HEK293T (cell line): ENCODE measurements at regions not wholly inside any gene's neighbourhood (a gene's known extent, or its start where the extent isn't known, plus 50 kb on each side); places are given as distances from the start of the nearest gene placed in this dataset.
"Not testable (repeated sequence)": the region's sequence is repeated elsewhere in the genome, so short reads cannot be mapped to it uniquely, and the experiment has no call there.

Experiments
- CTCF ChIA-PET: fragments of 350-600 bp; formaldehyde crosslinking; extraction: SDS; loops from one replicate; lab custom pipeline; 2021; ENCODE audit warnings: antibody characterized with exemption, inconsistent platforms; lab: Yijun Ruan, JAX
- POLR2A ChIA-PET: fragments of 350-600 bp; formaldehyde crosslinking; extraction: SDS; loops from one replicate; lab custom pipeline; 2020; ENCODE audit warnings: antibody characterized with exemption, inconsistent platforms; lab: Yijun Ruan, JAX
- DNase-seq: peaks from one replicate; pipeline ENCODE4 v3.0.0; 2012; ENCODE audit warnings: mixed read lengths; ENCODE audit errors: extremely low spot score
- ARNT ChIP-seq: fragments of 450-650 bp; IDR thresholded peaks from 2 replicates; pipeline ENCODE4 v1.6.1; 2017; ENCODE audit warnings: mild to moderate bottlenecking
- BHLHE40 ChIP-seq: fragments of 450-650 bp; IDR thresholded peaks from 2 replicates; pipeline ENCODE4 v1.6.1; 2016; ENCODE audit warnings: mild to moderate bottlenecking, moderate library complexity, borderline replicate concordance
- CTBP1 ChIP-seq: fragments of 450-650 bp; IDR thresholded peaks from 2 replicates; pipeline ENCODE4 v1.6.1; 2016; ENCODE audit warnings: borderline replicate concordance
- ELF4 ChIP-seq: fragments of 450-650 bp; IDR thresholded peaks from 2 replicates; pipeline ENCODE4 v1.6.1; 2017; ENCODE audit warnings: antibody characterized with exemption
- FOXA1 ChIP-seq: fragments of 450-650 bp; IDR thresholded peaks from 2 replicates; pipeline ENCODE4 v1.6.1; 2016; ENCODE audit warnings: mild to moderate bottlenecking
- FOXK2 ChIP-seq: fragments of 450-650 bp; IDR thresholded peaks from 2 replicates; pipeline ENCODE4 v1.6.1; 2016; ENCODE audit warnings: mild to moderate bottlenecking
- FOXM1 ChIP-seq: fragments of 450-650 bp; IDR thresholded peaks from 2 replicates; pipeline ENCODE4 v1.6.1; 2017; ENCODE audit warnings: mild to moderate bottlenecking, borderline replicate concordance
- HDGF ChIP-seq: fragments of 450-650 bp; IDR thresholded peaks from 2 replicates; pipeline ENCODE4 v1.6.1; 2017; ENCODE audit warnings: antibody characterized with exemption, borderline replicate concordance
- L3MBTL2 ChIP-seq: fragments of 450-650 bp; conservative IDR thresholded peaks from 2 replicates; pipeline ENCODE4 v1.6.1; 2016; ENCODE audit warnings: mild to moderate bottlenecking
- LEF1 ChIP-seq: fragments of 450-650 bp; IDR thresholded peaks from 2 replicates; pipeline ENCODE4 v1.6.1; 2017; ENCODE audit warnings: mild to moderate bottlenecking, borderline replicate concordance
- NFRKB ChIP-seq: fragments of 450-650 bp; IDR thresholded peaks from 2 replicates; pipeline ENCODE4 v1.6.1; 2016; ENCODE audit warnings: mild to moderate bottlenecking, moderate library complexity
- PKNOX1 ChIP-seq: fragments of 450-650 bp; IDR thresholded peaks from 2 replicates; pipeline ENCODE4 v1.6.1; 2016
- SP1 ChIP-seq: fragments of 450-650 bp; IDR thresholded peaks from 2 replicates; pipeline ENCODE4 v1.6.1; 2017
- SUZ12 ChIP-seq: fragments of 450-650 bp; IDR thresholded peaks from 2 replicates; pipeline ENCODE4 v1.6.1; 2016; ENCODE audit warnings: mild to moderate bottlenecking
- TARDBP ChIP-seq: fragments of 450-650 bp; IDR thresholded peaks from 2 replicates; pipeline ENCODE4 v1.6.1; 2016
- ZNF384 ChIP-seq: fragments of 450-650 bp; IDR thresholded peaks from 2 replicates; pipeline ENCODE4 v1.6.1; 2016

GRCh38 chr3:74200952-74201351 is 413.5 kb downstream of the CNTN3 start:
- CTCF ChIA-PET = no interaction called here
- no peak for TF ChIP-seq TARDBP
- no peak for TF ChIP-seq ARNT
- TF ChIP-seq SUZ12 = no peak
- no peak for TF ChIP-seq BHLHE40
- no peak for TF ChIP-seq LEF1
- no peak for TF ChIP-seq FOXA1
- no peak for DNase-seq

GRCh38 chr3:74178664-74179063 is 435.8 kb downstream of the CNTN3 start:
- CTCF ChIA-PET, POLR2A ChIA-PET, DNase-seq: not testable (repeated sequence)

More at GRCh38 chr3:74200952-74201351, 413.5 kb downstream of the CNTN3 start:
- POLR2A ChIA-PET = no interaction called here

DNA sequence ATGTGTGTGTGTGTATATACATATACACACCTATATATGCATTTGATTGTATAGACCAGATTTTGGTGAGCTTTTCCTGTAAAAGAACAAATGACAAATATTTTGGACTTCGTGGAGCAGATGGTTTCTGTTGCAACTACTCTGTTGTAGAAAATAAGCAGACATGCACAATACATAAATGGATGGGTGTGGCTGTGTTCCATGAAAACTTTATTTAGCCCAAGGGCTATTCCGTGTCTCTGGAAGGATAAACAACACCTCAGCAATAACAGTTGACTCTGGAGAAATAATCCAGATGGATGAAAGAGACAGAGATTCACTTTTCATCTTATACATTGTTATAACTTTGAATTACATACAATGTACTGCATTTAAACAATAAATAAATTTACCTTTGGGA is 441.4 kb downstream of the CNTN3 start:
- DNase-seq = no peak
- POLR2A ChIA-PET = interaction anchor here (0.8 kb wide), 1 partner anchor 26 kb away, joined by 3 read pairs; no protein-coding TSS in a partner anchor
- TF ChIP-seq FOXA1 = no peak
- no peak for TF ChIP-seq SUZ12
- no peak for TF ChIP-seq FOXK2
- no peak for TF ChIP-seq TARDBP
- TF ChIP-seq FOXM1 = no peak
- no peak for TF ChIP-seq ELF4
- TF ChIP-seq ARNT = no peak
- no peak for TF ChIP-seq SP1
- TF ChIP-seq BHLHE40 = no peak
- no peak for TF ChIP-seq CTBP1
- no peak for TF ChIP-seq ZNF384
- CTCF ChIA-PET = no interaction called here

- ChIA-PET POLR2A (no interaction called here), CTCF (no interaction called here)
- no peak for DNase-seq
- no peak for TF ChIP-seq PKNOX1
- TF ChIP-seq TARDBP = no peak
- no peak for TF ChIP-seq CTBP1
- no peak for TF ChIP-seq ARNT
- TF ChIP-seq L3MBTL2 = no peak
- no peak for TF ChIP-seq LEF1
- no peak for TF ChIP-seq FOXM1
- TF ChIP-seq FOXA1 = no peak
- no peak for TF ChIP-seq ZNF384
- TF ChIP-seq FOXK2 = no peak
- TF ChIP-seq ELF4 = no peak
- no peak for TF ChIP-seq SUZ12
- TF ChIP-seq SP1 = no peak
- no peak for TF ChIP-seq NFRKB
- TF ChIP-seq HDGF = no peak
- no peak for TF ChIP-seq BHLHE40
Observed at GRCh38 chr3:74167926-74168325, 446.5 kb downstream of the CNTN3 start.

DNA sequence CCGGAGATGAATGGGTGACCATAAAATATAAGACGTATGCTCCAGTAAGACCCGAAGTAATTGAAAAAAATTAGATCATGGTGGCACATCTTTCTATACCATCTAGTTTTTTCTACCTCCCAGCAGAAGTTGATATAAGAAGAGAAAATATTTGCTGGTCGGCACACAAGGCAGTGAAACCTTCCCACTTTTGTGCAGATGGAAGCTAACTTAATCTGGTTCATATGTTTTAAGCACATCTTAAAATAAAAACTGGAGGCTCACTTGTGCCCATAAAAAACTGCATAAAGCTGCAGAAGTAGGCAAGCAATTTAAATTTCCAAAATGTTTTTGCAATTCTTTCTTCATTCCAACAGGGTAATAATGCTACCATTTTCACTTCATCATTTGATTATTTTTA is 449.2 kb downstream of the CNTN3 start:
- POLR2A ChIA-PET = no interaction called here
- DNase-seq = no peak
- CTCF ChIA-PET = no interaction called here
- TF ChIP-seq ZNF384 (no peak), LEF1 (no peak), PKNOX1 (no peak), TARDBP (no peak), FOXA1 (no peak), FOXK2 (no peak), ELF4 (no peak), BHLHE40 (no peak), CTBP1 (no peak), HDGF (no peak), FOXM1 (no peak), ARNT (no peak), L3MBTL2 (no peak)

GRCh38 chr3:74149466-74149865 is 465.0 kb downstream of the CNTN3 start:
- TF ChIP-seq LEF1 (no peak), FOXM1 (no peak), NFRKB (no peak), ARNT (no peak), PKNOX1 (no peak), BHLHE40 (no peak), SUZ12 (no peak), ZNF384 (no peak), L3MBTL2 (no peak)
- ChIA-PET CTCF (no interaction called here), POLR2A (no interaction called here)
- DNase-seq = no peak

DNA sequence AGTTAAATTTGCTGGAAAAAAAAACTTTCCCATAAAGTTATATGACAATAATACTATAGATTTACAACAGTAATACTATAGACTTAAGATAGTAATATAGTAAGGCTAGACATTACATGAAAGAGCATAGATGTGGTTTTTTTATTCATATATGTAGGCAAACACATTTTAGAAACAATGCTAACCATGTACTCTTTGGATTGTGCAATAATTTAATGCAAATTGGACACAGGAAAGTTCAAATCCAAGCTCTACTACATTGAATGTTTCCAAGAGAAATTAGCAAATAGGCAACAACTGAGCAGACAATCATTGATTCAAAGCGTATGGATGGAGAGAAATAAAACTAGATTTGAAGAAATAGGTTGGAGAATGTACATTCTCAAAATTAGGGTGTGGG is 469.2 kb downstream of the CNTN3 start:
- TF ChIP-seq SUZ12 (no peak), TARDBP (no peak), ARNT (no peak), PKNOX1 (no peak), BHLHE40 (no peak), SP1 (no peak), CTBP1 (no peak), FOXM1 (no peak), L3MBTL2 (no peak), NFRKB (no peak), LEF1 (no peak), HDGF (no peak)
- CTCF ChIA-PET = no interaction called here
- DNase-seq = no peak
- POLR2A ChIA-PET = no interaction called here
